Stimulated activated effector memory CD8-positive, alpha-beta T cell treated with anti-CD3 and anti-CD28 coated beads, Interleukin-12 subunit alpha, Interleukin-12 subunit beta, amount 100 ng/mL, for 72 hours (primary cell): ENCODE measurements at regions not wholly inside any gene's neighbourhood (a gene's known extent, or its start where the extent isn't known, plus 50 kb on each side); places are given as distances from the start of the nearest gene placed in this dataset.
"Not testable (repeated sequence)": the region's sequence is repeated elsewhere in the genome, so short reads cannot be mapped to it uniquely, and the experiment has no call there.

ENCODE experiments used
- ATAC-seq: fragments of 150-1000 bp; cut with Tn5 transposase; 2 replicates; pipeline ENCODE4 v1.10.0; 2021
- DNase-seq, 2 donors: peaks; one replicate each; pipeline ENCODE4 v3.0.0; 2021 to 2022; ENCODE audit warnings: low spot score in 2 of 2
- H3K27ac Mint-ChIP-seq: one replicate; pipeline ENCODE4 v1.8.0; 2022; ENCODE audit warnings: mild to moderate bottlenecking, mixed read lengths
- H3K36me3 Mint-ChIP-seq: one replicate; pipeline ENCODE4 v1.8.0; 2022; ENCODE audit warnings: mild to moderate bottlenecking, mixed read lengths
- H3K4me1 Mint-ChIP-seq: one replicate; pipeline ENCODE4 v1.8.0; 2022; ENCODE audit warnings: mixed read lengths
- H3K4me3 Mint-ChIP-seq: one replicate; pipeline ENCODE4 v1.8.0; 2022; ENCODE audit warnings: mild to moderate bottlenecking, mixed read lengths
- H3K9me3 Mint-ChIP-seq: one replicate; pipeline ENCODE4 v1.8.0; 2022; ENCODE audit warnings: mixed read lengths

- Mint-ChIP-seq H3K36me3 (no peaks in the 10 kb centered on the region), H3K4me1 (no peaks in the 10 kb centered on the region), H3K27ac (no peak overlapping the region), H3K9me3 (no peaks in the 10 kb centered on the region), H3K4me3 (no peak overlapping the region)
- DNase-seq (no peak), ATAC-seq (no peak)
These were observed 123.6 kb upstream of the ALCAM start for GRCh38 chr3:105243076-105243475.

- Mint-ChIP-seq H3K9me3 (no peaks in the 10 kb centered on the region), H3K4me1 (no peaks in the 10 kb centered on the region), H3K36me3 (no peaks in the 10 kb centered on the region), H3K4me3 (no peak overlapping the region), H3K27ac (no peak overlapping the region)
- ATAC-seq (no peak), DNase-seq (no peak)
These were observed 120.2 kb upstream of the ALCAM start for GRCh38 chr3:105246536-105246935.

DNA sequence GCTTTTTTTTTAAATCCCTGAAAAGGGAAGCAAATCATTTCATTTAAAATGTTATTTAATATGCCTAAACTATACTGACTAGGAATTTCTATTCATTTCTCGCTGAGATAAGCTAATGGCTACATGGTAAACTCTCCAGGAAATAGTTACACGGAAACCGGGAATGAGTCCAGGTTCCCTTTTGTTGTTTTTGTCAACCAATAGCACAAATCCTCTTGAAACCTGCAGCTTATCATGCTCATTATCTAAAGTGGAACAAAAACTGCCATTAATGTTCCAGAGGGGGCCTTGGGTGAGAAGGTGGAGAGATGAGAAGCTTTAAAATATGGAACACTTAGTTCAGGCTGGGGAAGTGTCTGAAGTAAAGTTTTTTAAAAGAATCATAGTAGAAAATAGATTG lies 113.5 kb upstream of the ALCAM start:
- Mint-ChIP-seq H3K4me3 (no peak overlapping the region), H3K36me3 (no peaks in the 10 kb centered on the region), H3K27ac (no peak overlapping the region), H3K9me3 (no peaks in the 10 kb centered on the region), H3K4me1 (no peaks in the 10 kb centered on the region)
- ATAC-seq (no peak), DNase-seq (no peak)

DNA sequence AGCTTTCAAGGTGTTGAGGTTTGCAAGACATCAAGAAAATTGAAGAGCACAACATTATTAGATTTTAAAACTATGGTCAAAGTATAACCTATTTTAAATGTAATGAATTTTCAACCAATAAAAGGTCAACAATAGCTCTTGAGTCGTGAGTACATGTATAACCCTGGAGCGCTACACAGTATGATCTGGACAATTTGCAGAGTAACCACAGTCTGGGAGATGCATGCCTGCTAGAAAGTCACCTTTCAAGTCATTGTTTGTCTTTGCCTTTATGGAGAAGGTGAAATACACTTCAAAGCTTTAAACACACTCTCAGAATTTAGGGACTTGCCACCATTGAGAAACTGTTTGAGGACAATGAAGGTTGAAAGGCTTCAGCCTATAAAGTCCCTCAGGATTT lies 112.6 kb upstream of the ALCAM start:
- ATAC-seq (no peak), DNase-seq (no peak)
- no peak overlapping the region for H3K27ac Mint-ChIP-seq
- H3K4me3 Mint-ChIP-seq: no peak overlapping the region
- no peaks in the 10 kb centered on the region for H3K36me3 Mint-ChIP-seq
- no peaks in the 10 kb centered on the region for H3K9me3 Mint-ChIP-seq
- no peaks in the 10 kb centered on the region for H3K4me1 Mint-ChIP-seq

DNA sequence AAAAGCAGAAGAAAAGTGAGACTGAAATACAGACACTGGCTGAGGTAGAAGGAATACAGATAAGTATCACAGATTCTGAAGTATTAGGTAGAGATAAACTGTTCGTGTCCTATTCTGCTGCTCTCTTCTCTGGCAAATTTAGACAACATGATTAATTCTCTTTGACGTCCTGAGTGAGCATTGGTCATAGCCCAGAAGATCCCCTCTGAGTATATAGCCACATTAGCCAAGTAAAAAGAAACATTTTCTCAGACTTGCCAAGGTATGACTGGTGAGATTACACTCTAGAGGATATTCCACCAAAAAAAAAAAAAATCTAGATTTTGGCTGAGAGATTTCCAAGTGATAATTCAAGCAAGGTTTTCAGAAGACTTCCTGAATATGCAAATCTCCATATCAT lies 111.4 kb upstream of the ALCAM start:
- ATAC-seq (no peak), DNase-seq (no peak)
- Mint-ChIP-seq H3K4me3 (no peak overlapping the region), H3K27ac (no peak overlapping the region), H3K36me3 (no peaks in the 10 kb centered on the region), H3K4me1 (no peaks in the 10 kb centered on the region), H3K9me3 (no peaks in the 10 kb centered on the region)

DNA sequence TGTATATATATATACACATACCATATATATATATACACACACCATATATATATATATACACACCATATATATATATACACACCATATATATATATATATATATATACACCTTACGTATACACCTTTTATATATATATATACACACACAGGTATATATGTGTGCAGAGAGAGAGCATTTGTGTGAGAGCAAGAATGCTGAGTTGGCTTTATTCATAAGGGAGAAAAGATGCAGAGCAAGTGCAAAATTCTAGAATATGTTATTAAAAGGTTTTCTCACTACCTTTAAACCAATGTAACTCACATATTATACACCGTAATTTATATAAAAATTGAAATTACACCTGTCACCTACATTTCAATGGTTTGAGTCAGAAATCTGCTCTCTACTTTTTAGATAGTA lies 107.2 kb upstream of the ALCAM start:
- H3K36me3 Mint-ChIP-seq: no peaks in the 10 kb centered on the region
- no peak overlapping the region for H3K4me3 Mint-ChIP-seq
- no peaks in the 10 kb centered on the region for H3K9me3 Mint-ChIP-seq
- no peak for ATAC-seq
- DNase-seq: no peak
- no peak overlapping the region for H3K27ac Mint-ChIP-seq
- no peaks in the 10 kb centered on the region for H3K4me1 Mint-ChIP-seq

DNA sequence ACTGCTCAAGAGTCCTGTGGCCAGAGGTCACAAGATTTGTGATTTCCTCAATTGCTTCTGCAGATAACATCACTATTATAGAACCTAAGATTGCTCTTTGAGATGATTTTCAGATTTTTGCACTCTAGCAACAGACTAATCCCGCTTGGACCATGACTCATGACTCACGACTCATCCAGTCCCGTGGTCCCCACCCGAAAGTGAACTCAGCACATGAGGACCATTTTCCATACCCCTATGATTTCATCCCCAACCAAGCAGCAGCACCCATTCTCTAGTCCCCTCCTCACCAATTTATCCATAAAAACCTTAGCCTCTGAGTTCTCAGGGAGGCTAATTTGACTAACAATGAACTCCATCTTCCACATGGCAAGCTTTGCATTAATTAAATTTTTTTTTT lies 106.3 kb upstream of the ALCAM start:
- DNase-seq (no peak), ATAC-seq (no peak)
- Mint-ChIP-seq H3K9me3 (no peaks in the 10 kb centered on the region), H3K36me3 (no peaks in the 10 kb centered on the region), H3K4me1 (no peaks in the 10 kb centered on the region), H3K27ac (no peak overlapping the region), H3K4me3 (no peak overlapping the region)

DNA sequence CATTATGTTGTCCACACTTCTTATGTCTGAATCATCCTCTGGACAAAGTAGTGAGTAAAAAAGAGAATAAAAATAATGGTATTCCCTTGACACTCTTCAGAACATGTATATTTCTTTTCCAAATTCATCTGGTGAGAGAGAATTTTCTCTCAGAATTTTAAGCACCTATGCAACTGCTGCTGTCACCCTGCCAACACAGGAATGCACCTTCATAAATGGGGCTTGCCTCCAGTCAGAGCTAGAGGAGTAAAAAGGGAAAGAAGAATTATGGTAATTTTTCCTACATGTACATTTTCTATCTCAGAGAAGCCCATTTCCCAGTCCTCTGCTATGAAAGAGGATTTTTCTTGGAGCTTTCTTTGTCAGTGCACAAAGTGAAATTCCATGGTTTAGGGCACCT lies 92.2 kb upstream of the ALCAM start:
- no peaks in the 10 kb centered on the region for H3K4me1 Mint-ChIP-seq
- no peak overlapping the region for H3K27ac Mint-ChIP-seq
- no peak overlapping the region for H3K4me3 Mint-ChIP-seq
- no peaks in the 10 kb centered on the region for H3K9me3 Mint-ChIP-seq
- H3K36me3 Mint-ChIP-seq: no peaks in the 10 kb centered on the region
- ATAC-seq (no peak), DNase-seq (no peak)

DNA sequence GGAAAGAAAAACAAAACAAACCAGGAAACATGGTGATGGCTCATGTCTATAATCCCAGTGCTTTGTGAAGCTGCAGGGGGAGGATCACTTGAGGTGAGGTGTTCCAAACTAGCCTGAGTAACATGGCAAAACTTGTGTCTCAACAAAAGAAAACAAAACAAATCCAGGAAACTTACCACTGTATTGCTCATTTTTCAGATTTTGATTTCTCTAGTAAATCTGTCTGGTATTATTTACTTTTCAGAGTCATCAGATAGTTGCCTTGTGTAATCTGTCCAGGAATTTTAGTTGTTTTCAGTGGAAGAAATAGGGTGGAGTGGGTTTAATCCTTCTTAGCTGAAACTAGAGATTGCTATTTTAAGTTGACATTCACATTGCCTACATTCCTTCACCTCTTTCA lies 91.8 kb upstream of the ALCAM start:
- H3K9me3 Mint-ChIP-seq: no peaks in the 10 kb centered on the region
- no peak overlapping the region for H3K4me3 Mint-ChIP-seq
- H3K36me3 Mint-ChIP-seq: no peaks in the 10 kb centered on the region
- ATAC-seq (no peak), DNase-seq (no peak)
- no peaks in the 10 kb centered on the region for H3K4me1 Mint-ChIP-seq
- H3K27ac Mint-ChIP-seq: no peak overlapping the region

GRCh38 chr3:105277656-105278055 lies 89.1 kb upstream of the ALCAM start:
- no peak for ATAC-seq
- no peak overlapping the region for H3K4me3 Mint-ChIP-seq
- H3K27ac Mint-ChIP-seq: no peak overlapping the region
- H3K9me3 Mint-ChIP-seq: no peaks in the 10 kb centered on the region
- no peaks in the 10 kb centered on the region for H3K36me3 Mint-ChIP-seq
- H3K4me1 Mint-ChIP-seq: no peaks in the 10 kb centered on the region
- DNase-seq: no peak

- Mint-ChIP-seq H3K4me3 (no peak overlapping the region), H3K36me3 (no peaks in the 10 kb centered on the region), H3K4me1 (no peaks in the 10 kb centered on the region), H3K27ac (no peak overlapping the region), H3K9me3 (no peaks in the 10 kb centered on the region)
- no peak for ATAC-seq
- no peak for DNase-seq
These were observed 88.0 kb upstream of the ALCAM start for GRCh38 chr3:105278688-105279087.

- Mint-ChIP-seq H3K9me3 (no peaks in the 10 kb centered on the region), H3K27ac (no peak overlapping the region), H3K36me3 (no peaks in the 10 kb centered on the region), H3K4me3 (no peak overlapping the region), H3K4me1 (no peaks in the 10 kb centered on the region)
- ATAC-seq (no peak), DNase-seq (no peak)
These were observed 84.7 kb upstream of the ALCAM start for GRCh38 chr3:105281989-105282388.

DNA sequence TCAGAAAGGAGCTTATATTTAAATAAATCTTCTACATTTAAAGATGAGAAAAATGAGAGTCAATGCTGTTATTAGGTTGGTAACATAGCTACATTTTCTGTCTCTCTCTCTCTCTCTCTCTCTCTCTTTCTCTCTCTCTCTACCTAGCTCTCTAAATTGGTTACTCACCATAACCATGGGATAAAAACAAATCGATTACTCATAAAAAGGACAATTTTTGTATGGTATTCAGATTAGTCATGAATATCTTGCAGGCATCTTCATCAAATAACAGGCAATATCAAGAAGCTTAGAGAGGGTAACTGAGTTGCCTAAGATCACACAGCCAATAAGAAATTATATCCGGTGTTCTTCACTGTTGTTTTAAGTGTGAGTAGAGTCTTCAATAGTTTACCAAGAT lies 81.8 kb upstream of the ALCAM start:
- ATAC-seq (no peak), DNase-seq (no peak)
- Mint-ChIP-seq H3K4me3 (no peak overlapping the region), H3K4me1 (no peaks in the 10 kb centered on the region), H3K27ac (no peak overlapping the region), H3K9me3 (no peaks in the 10 kb centered on the region), H3K36me3 (no peaks in the 10 kb centered on the region)

GRCh38 chr3:105285653-105286241 lies 81.0 kb upstream of the ALCAM start:
- H3K4me1 Mint-ChIP-seq: no peaks in the 10 kb centered on the region
- ATAC-seq (no peak), DNase-seq (no peak)
- no peak overlapping the region for H3K27ac Mint-ChIP-seq
- no peaks in the 10 kb centered on the region for H3K36me3 Mint-ChIP-seq
- H3K9me3 Mint-ChIP-seq: no peaks in the 10 kb centered on the region
- H3K4me3 Mint-ChIP-seq: no peak overlapping the region

DNA sequence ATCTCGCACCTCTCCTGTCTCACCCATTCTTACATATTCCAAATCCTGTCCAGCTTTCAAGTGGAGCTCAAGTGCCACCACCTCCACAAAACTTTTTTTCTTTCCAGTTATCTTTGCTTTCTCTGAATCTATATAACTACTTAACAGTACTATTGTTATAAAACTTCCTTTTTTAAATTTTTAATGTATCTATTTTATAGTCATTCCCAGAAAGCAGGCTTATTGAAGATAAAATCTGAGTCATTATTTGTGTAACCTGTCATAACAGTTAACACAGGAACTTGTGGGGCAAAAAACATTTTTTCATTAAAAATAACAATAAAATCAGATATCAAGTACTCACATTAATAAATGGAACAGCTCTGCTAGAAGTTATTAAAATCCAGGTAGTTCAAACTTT lies 73.3 kb upstream of the ALCAM start:
- Mint-ChIP-seq H3K36me3 (no peaks in the 10 kb centered on the region), H3K4me3 (no peak overlapping the region), H3K4me1 (no peaks in the 10 kb centered on the region), H3K27ac (no peak overlapping the region), H3K9me3 (peaks cover 8% of the 10 kb centered on the region)
- no peak for ATAC-seq
- DNase-seq: no peak

DNA sequence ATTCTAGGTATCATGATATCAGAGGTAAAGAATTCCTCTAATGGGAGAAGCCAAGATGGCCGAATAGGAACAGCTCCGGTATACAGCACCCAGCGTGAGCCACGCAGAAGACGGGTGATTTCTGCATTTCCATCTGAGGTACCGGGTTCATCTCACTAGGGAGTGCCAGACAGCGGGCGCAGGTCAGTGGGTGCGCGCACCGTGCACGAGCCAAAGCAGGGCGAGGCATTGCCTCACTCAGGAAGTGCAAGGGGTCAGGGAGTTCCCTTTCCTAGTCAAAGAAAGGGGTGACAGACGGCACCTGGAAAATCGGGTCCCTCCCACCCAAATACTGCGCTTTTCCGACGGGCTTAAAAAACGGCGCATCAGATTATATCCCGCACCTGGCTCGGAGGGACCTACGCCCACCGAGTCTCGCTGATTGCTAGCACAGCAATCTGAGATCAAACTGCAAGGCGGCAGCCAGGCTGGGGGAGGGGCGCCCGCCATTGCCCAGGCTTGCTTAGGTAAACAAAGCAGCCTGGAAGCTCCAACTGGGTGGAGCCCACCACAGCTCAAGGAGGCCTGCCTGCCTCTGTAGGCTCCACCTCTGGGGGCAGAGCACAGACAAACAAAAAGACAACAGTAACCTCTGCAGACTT lies 70.4 kb upstream of the ALCAM start:
- ATAC-seq, H3K36me3 Mint-ChIP-seq, H3K4me1 Mint-ChIP-seq, H3K9me3 Mint-ChIP-seq, H3K27ac Mint-ChIP-seq, DNase-seq, H3K4me3 Mint-ChIP-seq: not testable (repeated sequence)

DNA sequence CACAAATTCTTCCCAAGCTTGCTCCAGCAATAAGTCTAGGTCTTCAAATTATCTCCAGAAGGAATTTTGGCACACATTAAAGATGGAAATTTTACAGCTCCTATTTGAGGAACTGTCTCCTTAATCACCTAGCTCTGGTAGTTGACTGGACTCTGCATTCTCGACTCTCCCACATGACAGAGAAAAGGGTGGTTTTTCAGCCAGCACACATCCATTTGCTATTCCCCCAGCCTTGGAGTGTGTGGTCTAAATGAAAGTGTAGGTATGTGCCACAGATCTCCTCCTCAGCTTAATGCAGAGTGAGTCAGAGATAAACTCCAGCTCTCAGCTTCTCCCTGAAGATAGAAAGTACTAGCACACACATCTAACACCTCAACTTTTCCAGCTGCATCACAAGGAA lies 62.2 kb upstream of the ALCAM start:
- DNase-seq (no peak), ATAC-seq (no peak)
- Mint-ChIP-seq H3K4me1 (no peaks in the 10 kb centered on the region), H3K9me3 (peaks cover 30% of the 10 kb centered on the region), H3K27ac (no peak overlapping the region), H3K4me3 (no peak overlapping the region), H3K36me3 (no peaks in the 10 kb centered on the region)
